SU-DHL-6 (cell line): ENCODE measurements at regions not wholly inside any gene's neighbourhood (a gene's known extent, or its start where the extent isn't known, plus 50 kb on each side); places are given as distances from the start of the nearest gene placed in this dataset.

Source experiments
- H2AFZ ChIP-seq: fragments of 200-600 bp; sonication (generic); 2 replicates; pipeline ENCODE4 v1.6.1; 2014; ENCODE audit warnings: low read depth, mild to moderate bottlenecking, moderate library complexity, mixed read lengths, antibody characterized with exemption, low read length; ENCODE audit not compliant: severe bottlenecking
- H3F3A ChIP-seq: fragments of 200-600 bp; shearing (Covaris generic); 2 replicates; pipeline ENCODE4 v1.6.0; 2016; ENCODE audit warnings: antibody characterized with exemption, mild to moderate bottlenecking; ENCODE audit not compliant: insufficient read depth
- H3K27ac ChIP-seq: fragments of 200-600 bp; sonication (generic); 2 replicates; pipeline ENCODE4 v1.5.1; 2016; ENCODE audit warnings: low read depth, mild to moderate bottlenecking, low read length, moderate library complexity, mixed read lengths
- H3K27me3 ChIP-seq: fragments of 200-600 bp; sonication (generic), shearing (Covaris generic); 2 replicates; pipeline ENCODE4 v1.6.0; 2014; ENCODE audit warnings: mild to moderate bottlenecking, low read length
- H3K36me3 ChIP-seq: fragments of 200-600 bp; sonication (generic); 2 replicates; pipeline ENCODE4 v1.6.1; 2014; ENCODE audit warnings: mild to moderate bottlenecking, low read length, mixed read lengths
- H3K4me2 ChIP-seq: fragments of 300-600, 200-600 bp; shearing (Covaris generic), sonication (generic); 2 replicates; pipeline ENCODE4 v1.6.0; 2014; ENCODE audit warnings: low read length, low read depth, mild to moderate bottlenecking; ENCODE audit not compliant: poor library complexity, severe bottlenecking
- H3K4me3 ChIP-seq: fragments of 200-600 bp; sonication (generic); 2 replicates; pipeline ENCODE4 v1.5.1; 2014; ENCODE audit warnings: antibody characterized with exemption, low read length, mild to moderate bottlenecking, mixed read lengths; ENCODE audit not compliant: insufficient read depth, poor library complexity, severe bottlenecking
- H3K79me2 ChIP-seq: fragments of 200-600 bp; sonication (generic); 2 replicates; pipeline ENCODE4 v1.6.1; 2014; ENCODE audit warnings: mild to moderate bottlenecking, low read length, moderate library complexity; ENCODE audit not compliant: insufficient read depth
- H3K9ac ChIP-seq: fragments of 200-600 bp; sonication (generic); 2 replicates; pipeline ENCODE4 v1.7.0; 2014; ENCODE audit warnings: mild to moderate bottlenecking, low read length
- H3K9me2 ChIP-seq: fragments of 200-600 bp; sonication (generic); replicated peaks from 2 replicates; pipeline ENCODE4 v1.6.1; 2014; ENCODE audit warnings: low read length; ENCODE audit not compliant: insufficient read depth
- H3K9me3 ChIP-seq: fragments of 200-600 bp; sonication (generic); 2 replicates; pipeline ENCODE4 v1.6.1; 2014; ENCODE audit warnings: low read length, mixed read lengths; ENCODE audit not compliant: insufficient read depth
- H4K20me1 ChIP-seq: fragments of 200-600 bp; sonication (generic); 2 replicates; pipeline ENCODE4 v1.6.1; 2014; ENCODE audit warnings: low read depth, mild to moderate bottlenecking, antibody characterized with exemption, low read length, moderate library complexity, mixed read lengths
- CTCF ChIP-seq: fragments of 200-600 bp; sonication (generic); IDR thresholded peaks from one replicate; pipeline ENCODE4 v1.5.1; 2017; ENCODE audit warnings: antibody characterized with exemption, mild to moderate bottlenecking, low read length, moderate library complexity; ENCODE audit not compliant: insufficient read depth, poor library complexity, severe bottlenecking
- EZH2phosphoT487 ChIP-seq: fragments of 200-600 bp; sonication (generic), shearing (Covaris generic); conservative IDR thresholded peaks from 2 replicates; pipeline ENCODE4 v1.6.1; 2018; ENCODE audit warnings: mild to moderate bottlenecking, antibody characterized with exemption, low read length, moderate library complexity, mixed read lengths

GRCh38 chr1:83543222-83543973 is 455.5 kb downstream of the TTLL7 start:
- Histone ChIP-seq H3K4me2 (no peak overlapping the region), H3F3A (no peaks in the 10 kb centered on the region), H3K27me3 (no peaks in the 10 kb centered on the region), H2AFZ (no peak overlapping the region), H4K20me1 (no peaks in the 10 kb centered on the region), H3K36me3 (no peaks in the 10 kb centered on the region), H3K9ac (no peak overlapping the region), H3K27ac (no peak overlapping the region), H3K79me2 (no peaks in the 10 kb centered on the region), H3K4me3 (no peak overlapping the region), H3K9me3 (no peaks in the 10 kb centered on the region), H3K9me2 (no peaks in the 10 kb centered on the region)
- TF ChIP-seq CTCF (no peak), EZH2phosphoT487 (no peak)

- Histone ChIP-seq H3K27ac (no peak overlapping the region), H3K27me3 (no peaks in the 10 kb centered on the region), H3K4me2 (no peak overlapping the region), H3K36me3 (no peaks in the 10 kb centered on the region), H4K20me1 (no peaks in the 10 kb centered on the region), H2AFZ (no peak overlapping the region), H3K9ac (no peak overlapping the region), H3K9me2 (no peaks in the 10 kb centered on the region), H3K4me3 (no peak overlapping the region), H3F3A (no peaks in the 10 kb centered on the region), H3K9me3 (no peaks in the 10 kb centered on the region), H3K79me2 (no peaks in the 10 kb centered on the region)
- TF ChIP-seq EZH2phosphoT487 (no peak), CTCF (no peak)
These were observed 467.2 kb downstream of the TTLL7 start for GRCh38 chr1:83531521-83532309.

- Histone ChIP-seq H2AFZ (no peak overlapping the region), H3K9me3 (no peaks in the 10 kb centered on the region), H3K9ac (no peak overlapping the region), H3K4me3 (no peak overlapping the region), H3K79me2 (no peaks in the 10 kb centered on the region), H3K36me3 (no peaks in the 10 kb centered on the region), H3K27me3 (no peaks in the 10 kb centered on the region), H3K27ac (no peak overlapping the region), H3F3A (no peaks in the 10 kb centered on the region), H4K20me1 (no peaks in the 10 kb centered on the region), H3K9me2 (no peaks in the 10 kb centered on the region), H3K4me2 (no peak overlapping the region)
- TF ChIP-seq CTCF (no peak), EZH2phosphoT487 (no peak)
These were observed 468.4 kb downstream of the TTLL7 start for GRCh38 chr1:83530506-83530905.
